ENCODE measurements at regions not wholly inside any gene's neighbourhood (a gene's known extent, or its start where the extent isn't known, plus 50 kb on each side); places are given as distances from the start of the nearest gene placed in this dataset.
A peak's percentile ranks its signal among the peaks of the same experiment; 100 is the strongest.

- peak overlapping the region in 1 of 2 donors; percentile 13 for H3K9ac ChIP-seq (ENCODE audit: insufficient read depth in 1 of 2, low read length in 2 of 2)
- TF ChIP-seq, protein P1, sequence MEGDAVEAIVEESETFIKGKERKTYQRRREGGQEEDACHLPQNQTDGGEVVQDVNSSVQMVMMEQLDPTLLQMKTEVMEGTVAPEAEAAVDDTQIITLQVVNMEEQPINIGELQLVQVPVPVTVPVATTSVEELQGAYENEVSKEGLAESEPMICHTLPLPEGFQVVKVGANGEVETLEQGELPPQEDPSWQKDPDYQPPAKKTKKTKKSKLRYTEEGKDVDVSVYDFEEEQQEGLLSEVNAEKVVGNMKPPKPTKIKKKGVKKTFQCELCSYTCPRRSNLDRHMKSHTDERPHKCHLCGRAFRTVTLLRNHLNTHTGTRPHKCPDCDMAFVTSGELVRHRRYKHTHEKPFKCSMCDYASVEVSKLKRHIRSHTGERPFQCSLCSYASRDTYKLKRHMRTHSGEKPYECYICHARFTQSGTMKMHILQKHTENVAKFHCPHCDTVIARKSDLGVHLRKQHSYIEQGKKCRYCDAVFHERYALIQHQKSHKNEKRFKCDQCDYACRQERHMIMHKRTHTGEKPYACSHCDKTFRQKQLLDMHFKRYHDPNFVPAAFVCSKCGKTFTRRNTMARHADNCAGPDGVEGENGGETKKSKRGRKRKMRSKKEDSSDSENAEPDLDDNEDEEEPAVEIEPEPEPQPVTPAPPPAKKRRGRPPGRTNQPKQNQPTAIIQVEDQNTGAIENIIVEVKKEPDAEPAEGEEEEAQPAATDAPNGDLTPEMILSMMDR (IDR thresholded peaks at IDR 0.05; ENCODE audit: control extremely low read depth, extremely low read depth) = no peak
Observed at GRCh38 chr20:40738976-40739375, 49.9 kb upstream of the MAFB start.

GRCh38 chr20:40739841-40740240 is 50.8 kb upstream of the MAFB start:
- no peak for ATAC-seq (ENCODE audit: insufficient read depth, low FRiP score)
- 53 to 96% methylated on average over 1 of the region's 1 CpG for WGBS, 2 donors
- no peak overlapping the region for H3K4me3 ChIP-seq

More at GRCh38 chr20:40738976-40739375, 49.9 kb upstream of the MAFB start:
- DNase-seq (no peak), ATAC-seq (ENCODE audit: insufficient read depth, low FRiP score) (no peak)
- Histone ChIP-seq H3K27me3 (ENCODE audit: control insufficient read depth in 3 of 3, insufficient read depth in 3 of 3, low read length in 2 of 3) (no peaks in the 10 kb centered on the region), H3K4me1 (ENCODE audit: control insufficient read depth in 5 of 5, insufficient read depth in 5 of 5, low read length in 5 of 5) (peaks cover 0 to 5% (median 0%) of the 10 kb centered on the region in 5 donors), H3K27ac (ENCODE audit: low read depth in 1 of 2, low read length in 1 of 2) (no peak overlapping the region), H3K9me3 (ENCODE audit: control insufficient read depth in 4 of 4, insufficient read depth in 3 of 4, low read length in 3 of 4) (no peaks in the 10 kb centered on the region), H3K4me3 (no peak overlapping the region), H3K36me3 (ENCODE audit: control insufficient read depth in 4 of 4, insufficient read depth in 4 of 4, low read length in 4 of 4) (no peaks in the 10 kb centered on the region)
- WGBS, 2 donors = 58 to 64% methylated on average over 9 of the region's 9 CpGs

GRCh38 chr20:40741507-40742106 is 52.6 kb upstream of the MAFB start:
- WGBS, 2 donors = 56 to 61% methylated on average over 6 of the region's 6 CpGs
- H3K27ac ChIP-seq (ENCODE audit: low read depth in 1 of 2, low read length in 1 of 2) = no peak overlapping the region
- peaks cover 0 to 8% (median 0%) of the 10 kb centered on the region in 5 donors for H3K4me1 ChIP-seq (ENCODE audit: control insufficient read depth in 5 of 5, insufficient read depth in 5 of 5, low read length in 5 of 5)
- no peaks in the 10 kb centered on the region for H3K36me3 ChIP-seq (ENCODE audit: control insufficient read depth in 4 of 4, insufficient read depth in 4 of 4, low read length in 4 of 4)
- ATAC-seq (ENCODE audit: insufficient read depth, low FRiP score) (no peak), DNase-seq (no peak)
- no peak overlapping the region for H3K4me3 ChIP-seq
- no peak overlapping the region for H3K9ac ChIP-seq (ENCODE audit: insufficient read depth in 1 of 2, low read length in 2 of 2)
- peaks cover 0 to 4% (median 0%) of the 10 kb centered on the region in 3 donors for H3K27me3 ChIP-seq (ENCODE audit: control insufficient read depth in 3 of 3, insufficient read depth in 3 of 3, low read length in 2 of 3)
- no peaks in the 10 kb centered on the region for H3K9me3 ChIP-seq (ENCODE audit: control insufficient read depth in 4 of 4, insufficient read depth in 3 of 4, low read length in 3 of 4)
- TF ChIP-seq, protein P1 (IDR thresholded peaks at IDR 0.05; ENCODE audit: control extremely low read depth, extremely low read depth) = peak; percentile 13

More at GRCh38 chr20:40739841-40740240, 50.8 kb upstream of the MAFB start:
- Histone ChIP-seq H3K9ac (ENCODE audit: insufficient read depth in 1 of 2, low read length in 2 of 2) (no peak overlapping the region), H3K4me1 (ENCODE audit: control insufficient read depth in 5 of 5, insufficient read depth in 5 of 5, low read length in 5 of 5) (peaks cover 0 to 8% (median 0%) of the 10 kb centered on the region in 5 donors), H3K27me3 (ENCODE audit: control insufficient read depth in 3 of 3, insufficient read depth in 3 of 3, low read length in 2 of 3) (peaks cover 0 to 4% (median 0%) of the 10 kb centered on the region in 3 donors), H3K27ac (ENCODE audit: low read depth in 1 of 2, low read length in 1 of 2) (no peak overlapping the region), H3K9me3 (ENCODE audit: control insufficient read depth in 4 of 4, insufficient read depth in 3 of 4, low read length in 3 of 4) (no peaks in the 10 kb centered on the region), H3K36me3 (ENCODE audit: control insufficient read depth in 4 of 4, insufficient read depth in 4 of 4, low read length in 4 of 4) (no peaks in the 10 kb centered on the region)
- no peak for DNase-seq
- TF ChIP-seq, protein P1 (IDR thresholded peaks at IDR 0.05; ENCODE audit: control extremely low read depth, extremely low read depth) = no peak
